GM10266 (cell line): ENCODE measurements at regions not wholly inside any gene's neighbourhood (a gene's known extent, or its start where the extent isn't known, plus 50 kb on each side); places are given as distances from the start of the nearest gene placed in this dataset.

Experiments
- DNase-seq: peaks from one replicate; pipeline ENCODE4 v3.0.0; 2012; ENCODE audit errors: extremely low spot score
- CTCF ChIP-seq: IDR thresholded peaks from 2 replicates; pipeline ENCODE4 v1.5.1; 2012; ENCODE audit warnings: mild to moderate bottlenecking, low read depth; ENCODE audit not compliant: control insufficient read depth, insufficient read depth; ENCODE audit errors: missing control alignments

- no peak for TF ChIP-seq CTCF
- DNase-seq = no peak
These were observed 104.1 kb upstream of the ZNF462 start for GRCh38 chr9:106758911-106759310.

GRCh38 chr9:106761493-106761892 lies 101.5 kb upstream of the ZNF462 start:
- no peak for DNase-seq
- no peak for TF ChIP-seq CTCF

GRCh38 chr9:106766616-106767015 lies 96.3 kb upstream of the ZNF462 start:
- no peak for TF ChIP-seq CTCF
- DNase-seq = no peak

- no peak for TF ChIP-seq CTCF
- DNase-seq = no peak
These were observed 93.6 kb upstream of the ZNF462 start for GRCh38 chr9:106769331-106769730.

- TF ChIP-seq CTCF = no peak
- DNase-seq = no peak
These were observed 91.4 kb upstream of the ZNF462 start for GRCh38 chr9:106771608-106772007.

GRCh38 chr9:106772523-106773290 lies 90.3 kb upstream of the ZNF462 start:
- DNase-seq = no peak
- TF ChIP-seq CTCF = no peak

GRCh38 chr9:106773750-106774149 lies 89.2 kb upstream of the ZNF462 start:
- DNase-seq = no peak

More at GRCh38 chr9:106773750-106774149, 89.2 kb upstream of the ZNF462 start:
- no peak for TF ChIP-seq CTCF
